ENCODE measurements at regions not wholly inside any gene's neighbourhood (a gene's known extent, or its start where the extent isn't known, plus 50 kb on each side); places are given as distances from the start of the nearest gene placed in this dataset.

GRCh38 chr4:134126955-134127354 lies 74.6 kb downstream of the PABPC4L start:
- DNase-seq (no peak), ATAC-seq (no peak)
- Histone ChIP-seq H3K27me3 (ENCODE audit: insufficient read depth in 3 of 3, low read length in 2 of 3) (no peaks in the 10 kb centered on the region), H3K36me3 (ENCODE audit: insufficient read depth in 1 of 2, low read depth in 1 of 2) (no peaks in the 10 kb centered on the region), H3K4me1 (no peaks in the 10 kb centered on the region), H3K4me3 (no peak overlapping the region), H3K27ac (no peak overlapping the region), H3K9me3 (no peaks in the 10 kb centered on the region)
- TF ChIP-seq CTCF (IDR thresholded peaks at IDR 0.05): no peak
- 90 to 92% (median 91%) methylated on average over 5 of the region's 5 CpGs for WGBS, 3 donors
- intact Hi-C loops (cut with DNase I): no loop called here

- DNase-seq (no peak), ATAC-seq (no peak)
- Histone ChIP-seq H3K4me1 (no peaks in the 10 kb centered on the region), H3K9me3 (no peaks in the 10 kb centered on the region), H3K27me3 (ENCODE audit: insufficient read depth in 3 of 3, low read length in 2 of 3) (no peaks in the 10 kb centered on the region), H3K27ac (no peak overlapping the region), H3K4me3 (no peak overlapping the region), H3K36me3 (ENCODE audit: insufficient read depth in 1 of 2, low read depth in 1 of 2) (no peaks in the 10 kb centered on the region)
- 80 to 84% (median 83%) methylated on average over 1 of the region's 1 CpG for whole genome bisulfite sequencing, 3 donors
- intact Hi-C loops (cut with DNase I): no loop called here
- TF ChIP-seq CTCF (IDR thresholded peaks at IDR 0.05): no peak
Observed at GRCh38 chr4:134126000-134126560, 75.5 kb downstream of the PABPC4L start.

- no peak overlapping the region for H3K27ac ChIP-seq
- H3K4me1 ChIP-seq: no peaks in the 10 kb centered on the region
- no peaks in the 10 kb centered on the region for H3K9me3 ChIP-seq
- no peak overlapping the region for H3K4me3 ChIP-seq
- intact Hi-C loops (cut with DNase I): no loop called here
- 85 to 96% (median 86%) methylated on average over 1 of the region's 1 CpG for WGBS, 3 donors
- H3K36me3 ChIP-seq (ENCODE audit: insufficient read depth in 1 of 2, low read depth in 1 of 2): no peaks in the 10 kb centered on the region
- TF ChIP-seq CTCF (IDR thresholded peaks at IDR 0.05): no peak
- no peaks in the 10 kb centered on the region for H3K27me3 ChIP-seq (ENCODE audit: insufficient read depth in 3 of 3, low read length in 2 of 3)
- ATAC-seq (no peak), DNase-seq (no peak)
Observed at GRCh38 chr4:134122903-134123302, 78.7 kb downstream of the PABPC4L start.

- H3K4me3 ChIP-seq: no peak overlapping the region
- H3K4me1 ChIP-seq: no peaks in the 10 kb centered on the region
- H3K27ac ChIP-seq: no peak overlapping the region
- H3K9me3 ChIP-seq: no peaks in the 10 kb centered on the region
- ATAC-seq (no peak), DNase-seq (no peak)
- H3K27me3 ChIP-seq (ENCODE audit: insufficient read depth in 3 of 3, low read length in 2 of 3): no peaks in the 10 kb centered on the region
- H3K36me3 ChIP-seq (ENCODE audit: insufficient read depth in 1 of 2, low read depth in 1 of 2): no peaks in the 10 kb centered on the region
- TF ChIP-seq CTCF (IDR thresholded peaks at IDR 0.05): no peak
- WGBS, 3 donors: 50 to 68% (median 53%) methylated on average over 2 of the region's 2 CpGs
- intact Hi-C loops (cut with DNase I): no loop called here
Observed at GRCh38 chr4:134117392-134118183, 84.0 kb downstream of the PABPC4L start.
